CD4-positive, alpha-beta T cell (primary cell): ENCODE measurements at regions not wholly inside any gene's neighbourhood (a gene's known extent, or its start where the extent isn't known, plus 50 kb on each side); places are given as distances from the start of the nearest gene placed in this dataset.

Experiments used
- ATAC-seq: fragments of 200-7000 bp; cut with Tn5 transposase; one replicate; pipeline ENCODE4 v1.10.0; 2022; ENCODE audit warnings: mild to moderate bottlenecking; ENCODE audit not compliant: poor library complexity
- CTCF ChIA-PET: fragments of 350-600 bp; sonication (Branson Sonifier 250); formaldehyde crosslinking; loops from one replicate; lab custom pipeline; 2021; ENCODE audit warnings: antibody characterized with exemption, inconsistent platforms; lab: Charles Lee
- POLR2A ChIA-PET: fragments of 350-600 bp; sonication (Branson Sonifier 250); formaldehyde crosslinking; loops from one replicate; lab custom pipeline; 2021; ENCODE audit warnings: antibody characterized with exemption, inconsistent platforms; lab: Charles Lee
- DNase-seq, 14 experiments: peaks; one replicate each; pipeline ENCODE4 v3.0.0-alpha.2; 2013 to 2020; ENCODE audit warnings: mixed read lengths in 2 of 14
- H3K27ac ChIP-seq, 2 donors: one replicate each; pipeline versions ENCODE4 v1.5.1 to v1.7.0; 2013; ENCODE audit warnings: low read length in 2 of 2, low read depth in 1 of 2, mild to moderate bottlenecking in 1 of 2
- H3K27me3 ChIP-seq, 2 experiments: 1 replicate in 1 of 2; 2 replicates in 1 of 2; pipeline versions ENCODE4 v1.6.1 to v1.7.0; 2013; ENCODE audit warnings: low read length in 2 of 2, control low read depth in 1 of 2, mild to moderate bottlenecking in 1 of 2, moderate library complexity in 1 of 2; ENCODE audit not compliant: insufficient read depth in 2 of 2, control insufficient read depth in 1 of 2
- H3K36me3 ChIP-seq: one replicate; pipeline ENCODE4 v1.6.1; 2013; ENCODE audit warnings: low read length, control low read depth; ENCODE audit not compliant: insufficient read depth
- H3K4me1 ChIP-seq: one replicate; pipeline ENCODE4 v1.6.1; 2013; ENCODE audit warnings: low read length, control low read depth; ENCODE audit not compliant: insufficient read depth
- H3K4me3 ChIP-seq: one replicate; pipeline ENCODE4 v1.5.1; 2013; ENCODE audit warnings: mild to moderate bottlenecking, low read length, moderate library complexity
- H3K9me3 ChIP-seq, 2 experiments: 1 replicate in 1 of 2; 2 replicates in 1 of 2; pipeline versions ENCODE4 v1.6.1 to v1.7.0; 2013; ENCODE audit warnings: low read length in 2 of 2, mild to moderate bottlenecking in 2 of 2, control low read depth in 1 of 2, moderate library complexity in 1 of 2; ENCODE audit not compliant: control insufficient read depth in 1 of 2, insufficient read depth in 1 of 2
- H3K27ac Mint-ChIP-seq: one replicate; pipeline ENCODE4 v1.8.0; 2020; ENCODE audit warnings: mixed read lengths
- H3K27me3 Mint-ChIP-seq: one replicate; pipeline ENCODE4 v1.8.0; 2021; ENCODE audit warnings: mixed read lengths
- H3K36me3 Mint-ChIP-seq: one replicate; pipeline ENCODE4 v1.8.0; 2021; ENCODE audit warnings: low read depth, mixed read lengths
- H3K4me1 Mint-ChIP-seq: one replicate; pipeline ENCODE4 v1.8.0; 2021; ENCODE audit warnings: low read depth, mixed read lengths
- H3K4me3 Mint-ChIP-seq: one replicate; pipeline ENCODE4 v1.8.0; 2020; ENCODE audit warnings: mild to moderate bottlenecking, mixed read lengths
- H3K9me3 Mint-ChIP-seq: one replicate; pipeline ENCODE4 v1.8.0; 2020; ENCODE audit warnings: mixed read lengths
- intact Hi-C, 2 experiments: fragments of 100-400 bp; cut with DNase I in 1 of 2; cut with micrococcal nuclease in 1 of 2; formaldehyde crosslinking; loops; one replicate each; pipeline versions ENCODE4 v1.15.1 to v1.9.0; 2023 to 2025; cut with DNase I, micrococcal nuclease
- TF ChIP-seq, protein P1 (sequence below): fragments of 200-600 bp; IDR thresholded peaks from one replicate; pipeline ENCODE4 v1.8.0; 2022; ENCODE audit warnings: antibody characterized with exemption, mild to moderate bottlenecking

DNA sequence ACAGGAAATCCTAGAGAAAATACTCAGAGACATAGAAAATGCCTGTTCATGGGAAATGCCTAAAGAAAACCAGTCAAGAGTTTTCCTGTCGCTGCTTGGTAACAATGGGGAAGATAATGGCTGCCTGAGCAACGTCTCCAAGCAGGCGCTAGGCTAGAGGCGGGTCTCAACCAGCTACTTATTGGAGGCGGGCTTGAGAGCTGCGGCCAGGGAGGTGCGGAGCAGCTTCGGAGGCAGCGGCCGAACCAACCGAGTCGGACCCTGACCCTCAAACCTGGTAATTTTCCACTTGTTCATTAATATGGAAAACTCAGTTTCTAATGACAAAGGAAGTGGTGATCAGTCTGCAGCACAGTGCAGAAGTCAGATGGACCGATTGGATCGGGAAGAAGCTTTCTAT, 173.1 kb downstream of the DTWD1 start:
- peaks cover 5% of the 10 kb centered on the region in 2 experiments for H3K9me3 ChIP-seq
- H3K27me3 Mint-ChIP-seq = no peaks in the 10 kb centered on the region
- no peak overlapping the region for H3K4me3 Mint-ChIP-seq
- H3K36me3 ChIP-seq = no peaks in the 10 kb centered on the region
- POLR2A ChIA-PET = no interaction called here
- no peak overlapping the region for H3K27ac Mint-ChIP-seq
- no peak for DNase-seq
- peaks cover 5% of the 10 kb centered on the region for H3K9me3 Mint-ChIP-seq
- H3K36me3 Mint-ChIP-seq = no peaks in the 10 kb centered on the region
- H3K27ac ChIP-seq = no peak overlapping the region
- CTCF ChIA-PET = no interaction called here
- H3K4me3 ChIP-seq = no peak overlapping the region
- no peaks in the 10 kb centered on the region for H3K4me1 ChIP-seq
- no peaks in the 10 kb centered on the region for H3K4me1 Mint-ChIP-seq
- no peak for ATAC-seq
- intact Hi-C loops = no loop called here
- H3K27me3 ChIP-seq = no peaks in the 10 kb centered on the region
- TF ChIP-seq, protein P1, sequence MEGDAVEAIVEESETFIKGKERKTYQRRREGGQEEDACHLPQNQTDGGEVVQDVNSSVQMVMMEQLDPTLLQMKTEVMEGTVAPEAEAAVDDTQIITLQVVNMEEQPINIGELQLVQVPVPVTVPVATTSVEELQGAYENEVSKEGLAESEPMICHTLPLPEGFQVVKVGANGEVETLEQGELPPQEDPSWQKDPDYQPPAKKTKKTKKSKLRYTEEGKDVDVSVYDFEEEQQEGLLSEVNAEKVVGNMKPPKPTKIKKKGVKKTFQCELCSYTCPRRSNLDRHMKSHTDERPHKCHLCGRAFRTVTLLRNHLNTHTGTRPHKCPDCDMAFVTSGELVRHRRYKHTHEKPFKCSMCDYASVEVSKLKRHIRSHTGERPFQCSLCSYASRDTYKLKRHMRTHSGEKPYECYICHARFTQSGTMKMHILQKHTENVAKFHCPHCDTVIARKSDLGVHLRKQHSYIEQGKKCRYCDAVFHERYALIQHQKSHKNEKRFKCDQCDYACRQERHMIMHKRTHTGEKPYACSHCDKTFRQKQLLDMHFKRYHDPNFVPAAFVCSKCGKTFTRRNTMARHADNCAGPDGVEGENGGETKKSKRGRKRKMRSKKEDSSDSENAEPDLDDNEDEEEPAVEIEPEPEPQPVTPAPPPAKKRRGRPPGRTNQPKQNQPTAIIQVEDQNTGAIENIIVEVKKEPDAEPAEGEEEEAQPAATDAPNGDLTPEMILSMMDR = no peak

DNA sequence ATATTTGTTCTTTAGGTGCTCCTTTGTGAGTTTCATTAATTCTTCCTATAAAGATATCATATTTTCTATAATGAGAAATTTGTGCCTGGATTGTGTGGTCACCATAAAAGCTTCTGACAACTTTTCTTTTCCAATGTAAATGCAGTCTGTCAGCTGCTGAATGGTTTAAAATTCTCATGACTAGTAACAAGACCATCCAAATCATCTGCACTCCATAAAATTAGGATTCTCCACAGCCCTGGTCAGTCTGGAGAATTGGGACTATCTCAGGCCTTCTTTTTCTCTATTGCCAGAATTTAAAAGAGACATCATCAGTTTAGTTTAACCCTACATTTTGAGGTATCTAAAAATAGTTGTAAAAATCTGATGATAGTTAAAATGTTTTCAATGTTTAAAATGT, 180.9 kb downstream of the DTWD1 start:
- intact Hi-C loops = no loop called here
- CTCF ChIA-PET = no interaction called here
- Mint-ChIP-seq H3K27me3 (peaks cover 4% of the 10 kb centered on the region), H3K4me1 (no peaks in the 10 kb centered on the region), H3K27ac (no peak overlapping the region), H3K9me3 (peaks cover 18% of the 10 kb centered on the region), H3K4me3 (no peak overlapping the region), H3K36me3 (no peaks in the 10 kb centered on the region)
- Histone ChIP-seq H3K4me1 (no peaks in the 10 kb centered on the region), H3K36me3 (no peaks in the 10 kb centered on the region), H3K4me3 (no peak overlapping the region), H3K27ac (no peak overlapping the region), H3K27me3 (no peaks in the 10 kb centered on the region), H3K9me3 (peaks cover 0 to 11% of the 10 kb centered on the region in 2 experiments)
- POLR2A ChIA-PET = no interaction called here
- TF ChIP-seq, protein P1 = no peak
- DNase-seq = no peak
- no peak for ATAC-seq
